ENCODE measurements at regions not wholly inside any gene's neighbourhood (a gene's known extent, or its start where the extent isn't known, plus 50 kb on each side); places are given as distances from the start of the nearest gene placed in this dataset.

- ATAC-seq (ENCODE audit: poor library complexity) (no peak), DNase-seq (no peak)
- no peak overlapping the region for H3K4me3 Mint-ChIP-seq
- no peak for TF ChIP-seq CTCF (IDR thresholded peaks at IDR 0.05)
- Histone ChIP-seq H3K27ac (ENCODE audit: low read depth in 1 of 2, low read length in 2 of 2) (no peak overlapping the region), H3K36me3 (ENCODE audit: insufficient read depth, low read length) (no peaks in the 10 kb centered on the region), H3K9me3 (ENCODE audit: control insufficient read depth in 1 of 2, insufficient read depth in 1 of 2, low read length in 2 of 2) (no peaks in the 10 kb centered on the region), H3K4me1 (ENCODE audit: insufficient read depth, low read length) (no peaks in the 10 kb centered on the region), H3K4me3 (ENCODE audit: low read length) (no peak overlapping the region), H3K27me3 (ENCODE audit: control insufficient read depth in 1 of 2, insufficient read depth in 2 of 2, low read length in 2 of 2) (no peaks in the 10 kb centered on the region)
- H3K27me3 Mint-ChIP-seq, result no peaks in the 10 kb centered on the region
- peaks cover 3% of the 10 kb centered on the region for H3K9me3 Mint-ChIP-seq
- no peaks in the 10 kb centered on the region for H3K36me3 Mint-ChIP-seq (ENCODE audit: low read depth)
- CTCF ChIA-PET, result no interaction called here
- no peak overlapping the region for H3K27ac Mint-ChIP-seq
- POLR2A ChIA-PET, result no interaction called here
- H3K4me1 Mint-ChIP-seq (ENCODE audit: low read depth), result no peaks in the 10 kb centered on the region
- intact Hi-C loops (cut with DNase I, micrococcal nuclease), result no loop called here
Measured at GRCh38 chr3:96330795-96331194, 483.6 kb upstream of the EPHA6 start.

- H3K9me3 ChIP-seq (ENCODE audit: control insufficient read depth in 1 of 2, insufficient read depth in 1 of 2, low read length in 2 of 2), result no peaks in the 10 kb centered on the region
- Mint-ChIP-seq H3K27me3 (no peaks in the 10 kb centered on the region), H3K9me3 (peaks cover 3% of the 10 kb centered on the region), H3K27ac (no peak overlapping the region), H3K4me1 (ENCODE audit: low read depth) (no peaks in the 10 kb centered on the region), H3K4me3 (no peak overlapping the region), H3K36me3 (ENCODE audit: low read depth) (no peaks in the 10 kb centered on the region)
- no peak overlapping the region for H3K27ac ChIP-seq (ENCODE audit: low read depth in 1 of 2, low read length in 2 of 2)
- H3K4me1 ChIP-seq (ENCODE audit: insufficient read depth, low read length), result no peaks in the 10 kb centered on the region
- intact Hi-C loops (cut with DNase I, micrococcal nuclease), result no loop called here
- CTCF ChIA-PET, result no interaction called here
- ATAC-seq (ENCODE audit: poor library complexity), result no peak
- no peaks in the 10 kb centered on the region for H3K36me3 ChIP-seq (ENCODE audit: insufficient read depth, low read length)
- no peak for TF ChIP-seq CTCF (IDR thresholded peaks at IDR 0.05)
- POLR2A ChIA-PET, result no interaction called here
- no peak overlapping the region for H3K4me3 ChIP-seq (ENCODE audit: low read length)
- H3K27me3 ChIP-seq (ENCODE audit: control insufficient read depth in 1 of 2, insufficient read depth in 2 of 2, low read length in 2 of 2), result no peaks in the 10 kb centered on the region
- no peak for DNase-seq
Measured at GRCh38 chr3:96331341-96331740, 483.1 kb upstream of the EPHA6 start.

- no peaks in the 10 kb centered on the region for H3K36me3 ChIP-seq (ENCODE audit: insufficient read depth, low read length)
- ChIA-PET CTCF (no interaction called here), POLR2A (no interaction called here)
- H3K9me3 ChIP-seq (ENCODE audit: control insufficient read depth in 1 of 2, insufficient read depth in 1 of 2, low read length in 2 of 2), result no peaks in the 10 kb centered on the region
- Mint-ChIP-seq H3K4me1 (ENCODE audit: low read depth) (no peaks in the 10 kb centered on the region), H3K36me3 (ENCODE audit: low read depth) (no peaks in the 10 kb centered on the region), H3K4me3 (no peak overlapping the region), H3K27me3 (no peaks in the 10 kb centered on the region), H3K27ac (no peak overlapping the region), H3K9me3 (peaks cover 3% of the 10 kb centered on the region)
- DNase-seq, result no peak
- intact Hi-C loops (cut with DNase I, micrococcal nuclease), result no loop called here
- no peak overlapping the region for H3K4me3 ChIP-seq (ENCODE audit: low read length)
- no peak overlapping the region for H3K27ac ChIP-seq (ENCODE audit: low read depth in 1 of 2, low read length in 2 of 2)
- no peaks in the 10 kb centered on the region for H3K4me1 ChIP-seq (ENCODE audit: insufficient read depth, low read length)
- no peak for TF ChIP-seq CTCF (IDR thresholded peaks at IDR 0.05)
- no peak for ATAC-seq (ENCODE audit: poor library complexity)
- H3K27me3 ChIP-seq (ENCODE audit: control insufficient read depth in 1 of 2, insufficient read depth in 2 of 2, low read length in 2 of 2), result no peaks in the 10 kb centered on the region
Measured at GRCh38 chr3:96334779-96335178, 479.6 kb upstream of the EPHA6 start.

Data from CD4-positive, alpha-beta T cell (primary cell).